Transverse colon (tissue), 4 donors: ENCODE measurements at regions not wholly inside any gene's neighbourhood (a gene's known extent, or its start where the extent isn't known, plus 50 kb on each side); places are given as distances from the start of the nearest gene placed in this dataset.

ENCODE experiments used
- DNase-seq: peaks from one replicate; pipeline ENCODE4 v3.0.0-alpha.2; 2019
- H3K27ac ChIP-seq, 4 donors: fragments of 200-600 bp; sonication (generic); 2 replicates each; pipeline ENCODE4 v1.5.1; 2016 to 2018; ENCODE audit warnings: inconsistent platforms in 4 of 4
- H3K27me3 ChIP-seq: fragments of 200-600 bp; sonication (generic); 2 replicates; pipeline ENCODE4 v1.5.1; 2017; ENCODE audit warnings: inconsistent platforms
- H3K36me3 ChIP-seq, 4 donors: fragments of 200-600 bp; sonication (generic); 2 replicates each; pipeline ENCODE4 v1.5.1; 2017 to 2019; ENCODE audit warnings: inconsistent platforms in 4 of 4
- H3K4me1 ChIP-seq, 4 donors: fragments of 200-600 bp; sonication (generic); 2 replicates each; pipeline ENCODE4 v1.5.1; 2017 to 2020; ENCODE audit warnings: inconsistent platforms in 4 of 4
- H3K4me3 ChIP-seq, 4 donors: fragments of 200-600 bp; sonication (generic); 1 replicate in 1 of 4; 2 replicates in 3 of 4; pipeline versions ENCODE4 v1.5.1 to v1.6.1; 2017 to 2019; ENCODE audit warnings: inconsistent platforms in 4 of 4
- H3K9me3 ChIP-seq, 2 donors: fragments of 200-600 bp; sonication (generic); 2 replicates each; pipeline ENCODE4 v1.5.1; 2017 to 2019; ENCODE audit warnings: inconsistent platforms in 2 of 2
- CTCF ChIP-seq, 5 experiments: fragments of 200-600 bp in 3 of 5; fragments of 450-650 bp in 2 of 5; sonication (generic) in 3 of 5; IDR thresholded peaks; 1 replicate in 2 of 5; 2 replicates in 3 of 5; pipeline ENCODE4 v1.5.1; 2016 to 2017; ENCODE audit warnings: antibody characterized with exemption in 5 of 5, inconsistent platforms in 3 of 5, mild to moderate bottlenecking in 2 of 5, moderate library complexity in 1 of 5
- EP300 ChIP-seq: sonication (generic); formaldehyde crosslinking; IDR thresholded peaks from one replicate; pipeline ENCODE4 v1.6.1; 2017; ENCODE audit warnings: antibody characterized with exemption, low read depth
- POLR2A ChIP-seq: fragments of 450-650 bp; IDR thresholded peaks from one replicate; pipeline ENCODE4 v1.6.1; 2016; ENCODE audit warnings: antibody characterized with exemption, mild to moderate bottlenecking, moderate library complexity
- POLR2AphosphoS5 ChIP-seq, 3 donors: sonication (generic); formaldehyde crosslinking; IDR thresholded peaks; one replicate each; pipeline ENCODE4 v1.6.1; 2016; ENCODE audit warnings: antibody characterized with exemption in 3 of 3
- WGBS, 2 donors: methylation state at CpG; one replicate each; pipeline ENCODE4 v1.1.5; 2018; ENCODE audit warnings: low coverage in 1 of 2; 5-methylcytosine and 5-hydroxymethylcytosine counted together
- in situ Hi-C, 4 donors: fragments of 200-750 bp; cut with MboI; loops; one replicate each; pipeline versions ENCODE4 v1.15.0 to v1.15.1; 2017; ENCODE audit warnings: low sequenced_read_pairs in 3 of 4, low pct_ligation_motif_present in 1 of 4, low pct_unique_long_range_greater_than_20kb in 1 of 4
- intact Hi-C: fragments of 100-400 bp; cut with DNase I; formaldehyde crosslinking; loops from one replicate; pipeline ENCODE4 v1.15.1; 2023; ENCODE audit warnings: low total_unique reads

- in situ Hi-C loops (no loop called here), intact Hi-C loops (no loop called here)
- WGBS, 2 donors: 81 to 83% methylated on average over 6 of the region's 6 CpGs
Measured at GRCh38 chr2:142536492-142536891, 341.0 kb upstream of the KYNU start.

GRCh38 chr2:142535311-142535710, 342.2 kb upstream of the KYNU start:
- in situ Hi-C loops (no loop called here), intact Hi-C loops (no loop called here)
- no peak for DNase-seq
- Histone ChIP-seq H3K4me3 (no peak overlapping the region), H3K36me3 (no peaks in the 10 kb centered on the region), H3K27ac (no peak overlapping the region), H3K9me3 (no peaks in the 10 kb centered on the region), H3K4me1 (no peaks in the 10 kb centered on the region), H3K27me3 (no peaks in the 10 kb centered on the region)
- no peak for TF ChIP-seq POLR2AphosphoS5 (IDR thresholded peaks at IDR 0.05)
- TF ChIP-seq POLR2A: no peak
- no peak for TF ChIP-seq CTCF (IDR thresholded peaks at IDR 0.05)
- TF ChIP-seq EP300: no peak

More at GRCh38 chr2:142536492-142536891, 341.0 kb upstream of the KYNU start:
- Histone ChIP-seq H3K4me3 (no peak overlapping the region), H3K9me3 (no peaks in the 10 kb centered on the region), H3K27me3 (no peaks in the 10 kb centered on the region), H3K27ac (no peak overlapping the region), H3K36me3 (no peaks in the 10 kb centered on the region), H3K4me1 (no peaks in the 10 kb centered on the region)
- no peak for DNase-seq
- TF ChIP-seq POLR2AphosphoS5 (IDR thresholded peaks at IDR 0.05) (no peak), EP300 (no peak), CTCF (IDR thresholded peaks at IDR 0.05) (no peak), POLR2A (no peak)

- in situ Hi-C loops: no loop called here
- TF ChIP-seq POLR2A: no peak
- Histone ChIP-seq H3K4me1 (no peaks in the 10 kb centered on the region), H3K4me3 (no peak overlapping the region), H3K27ac (no peak overlapping the region), H3K27me3 (no peaks in the 10 kb centered on the region), H3K36me3 (no peaks in the 10 kb centered on the region), H3K9me3 (no peaks in the 10 kb centered on the region)
- 72 to 77% methylated on average over 4 to 5 of the region's 5 CpGs for WGBS, 2 donors
- intact Hi-C loops: no loop called here
- DNase-seq: no peak
Measured at GRCh38 chr2:142533177-142533576, 344.3 kb upstream of the KYNU start.

- no peaks in the 10 kb centered on the region for H3K27me3 ChIP-seq
- no peaks in the 10 kb centered on the region for H3K9me3 ChIP-seq
- TF ChIP-seq EP300 (no peak), POLR2AphosphoS5 (IDR thresholded peaks at IDR 0.05) (no peak), POLR2A (no peak), CTCF (IDR thresholded peaks at IDR 0.05) (no peak)
- 21% methylated on average over 4 of the region's 4 CpGs; no CpG with 5 or more reads in 1 of the 2 donors for WGBS, 2 donors
- DNase-seq: no peak
- in situ Hi-C loops (no loop called here), intact Hi-C loops (no loop called here)
- H3K27ac ChIP-seq: no peak overlapping the region
- H3K36me3 ChIP-seq: no peaks in the 10 kb centered on the region
- H3K4me3 ChIP-seq: no peak overlapping the region
- no peaks in the 10 kb centered on the region for H3K4me1 ChIP-seq
Measured at GRCh38 chr2:142531377-142531776, 346.1 kb upstream of the KYNU start.

- 47 to 87% methylated on average over 2 to 3 of the region's 3 CpGs for WGBS, 2 donors
- Histone ChIP-seq H3K27me3 (no peaks in the 10 kb centered on the region), H3K36me3 (no peaks in the 10 kb centered on the region), H3K9me3 (no peaks in the 10 kb centered on the region), H3K4me3 (no peak overlapping the region), H3K27ac (no peak overlapping the region), H3K4me1 (no peaks in the 10 kb centered on the region)
- in situ Hi-C loops: no loop called here
- intact Hi-C loops: no loop called here
- DNase-seq: no peak
- no peak for TF ChIP-seq CTCF (IDR thresholded peaks at IDR 0.05)
- no peak for TF ChIP-seq EP300
- TF ChIP-seq POLR2A: no peak
- TF ChIP-seq POLR2AphosphoS5 (IDR thresholded peaks at IDR 0.05): no peak
Measured at GRCh38 chr2:142525720-142526119, 351.7 kb upstream of the KYNU start.
